Right ventricle myocardium superior (tissue), 1 donor: ENCODE measurements at regions not wholly inside any gene's neighbourhood (a gene's known extent, or its start where the extent isn't known, plus 50 kb on each side); places are given as distances from the start of the nearest gene placed in this dataset.

Experiments used
- ATAC-seq: fragments of 200-7000 bp; cut with Tn5 transposase; one replicate; pipeline ENCODE4 v1.9.1; 2020; ENCODE audit warnings: mild to moderate bottlenecking; ENCODE audit not compliant: poor library complexity
- DNase-seq: peaks from one replicate; pipeline ENCODE4 v3.0.0-alpha.2; 2020
- intact Hi-C: fragments of 100-400 bp; cut with DNase I; formaldehyde crosslinking; loops from one replicate; pipeline ENCODE4 v1.11.2; 2022
- donor health status: DM: no; HTN: yes; CAD: no; lungs with severe emphysema.

- intact Hi-C loops = no loop called here
- DNase-seq = no peak
- ATAC-seq = no peak
Measured at GRCh38 chr18:60862988-60863387, 470.2 kb upstream of the CDH20 start.

GRCh38 chr18:60865801-60866200 is 467.4 kb upstream of the CDH20 start:
- ATAC-seq = no peak
- no peak for DNase-seq
- intact Hi-C loops = no loop called here

- intact Hi-C loops = no loop called here
- DNase-seq (no peak), ATAC-seq (no peak)
Measured at GRCh38 chr18:60870261-60871153, 462.7 kb upstream of the CDH20 start.

GRCh38 chr18:60872434-60872833 is 460.8 kb upstream of the CDH20 start:
- DNase-seq (no peak), ATAC-seq (no peak)
- intact Hi-C loops = no loop called here

- DNase-seq (no peak), ATAC-seq (no peak)
- intact Hi-C loops = no loop called here
Measured at GRCh38 chr18:60873708-60874107, 459.5 kb upstream of the CDH20 start.

GRCh38 chr18:60875957-60876507 is 457.2 kb upstream of the CDH20 start:
- ATAC-seq = no peak
- no peak for DNase-seq

GRCh38 chr18:60880184-60880583 is 453.0 kb upstream of the CDH20 start:
- ATAC-seq (no peak), DNase-seq (no peak)
- intact Hi-C loops = no loop called here

More at GRCh38 chr18:60875957-60876507, 457.2 kb upstream of the CDH20 start:
- intact Hi-C loops = no loop called here

GRCh38 chr18:60883587-60883986 is 449.6 kb upstream of the CDH20 start:
- intact Hi-C loops = no loop called here
- DNase-seq (no peak), ATAC-seq (no peak)

GRCh38 chr18:60888071-60888624 is 445.1 kb upstream of the CDH20 start:
- ATAC-seq (no peak), DNase-seq (no peak)
- intact Hi-C loops = no loop called here

GRCh38 chr18:60889442-60889841 is 443.8 kb upstream of the CDH20 start:
- no peak for DNase-seq
- ATAC-seq = no peak
- intact Hi-C loops = no loop called here

- intact Hi-C loops = no loop called here
- no peak for DNase-seq
- ATAC-seq = no peak
Measured at GRCh38 chr18:60891936-60892335, 441.3 kb upstream of the CDH20 start.

GRCh38 chr18:60892441-60892840 is 440.8 kb upstream of the CDH20 start:
- intact Hi-C loops = no loop called here
- ATAC-seq (no peak), DNase-seq (no peak)

- intact Hi-C loops = no loop called here
- ATAC-seq (no peak), DNase-seq (no peak)
Measured at GRCh38 chr18:60892855-60893254, 440.4 kb upstream of the CDH20 start.

- no peak for DNase-seq
- intact Hi-C loops = no loop called here
- no peak for ATAC-seq
Measured at GRCh38 chr18:60893355-60894097, 439.7 kb upstream of the CDH20 start.

GRCh38 chr18:60894254-60894945 is 438.8 kb upstream of the CDH20 start:
- ATAC-seq (no peak), DNase-seq (no peak)
- intact Hi-C loops = no loop called here

- ATAC-seq (no peak), DNase-seq (no peak)
- intact Hi-C loops = no loop called here
Measured at GRCh38 chr18:60895181-60895580, 438.0 kb upstream of the CDH20 start.

- no peak for DNase-seq
- ATAC-seq = no peak
- intact Hi-C loops = no loop called here
Measured at GRCh38 chr18:60898111-60898510, 435.1 kb upstream of the CDH20 start.

- no peak for DNase-seq
- intact Hi-C loops = no loop called here
- no peak for ATAC-seq
Measured at GRCh38 chr18:60905699-60906098, 427.5 kb upstream of the CDH20 start.

- intact Hi-C loops = no loop called here
- ATAC-seq (no peak), DNase-seq (no peak)
Measured at GRCh38 chr18:60910534-60910933, 422.7 kb upstream of the CDH20 start.
